ENCODE measurements at regions not wholly inside any gene's neighbourhood (a gene's known extent, or its start where the extent isn't known, plus 50 kb on each side); places are given as distances from the start of the nearest gene placed in this dataset.
"Not testable (repeated sequence)": the region's sequence is repeated elsewhere in the genome, so short reads cannot be mapped to it uniquely, and the experiment has no call there.

GRCh38 chr12:46627686-46628085, 198.1 kb downstream of the SLC38A4 start:
- no peak for DNase-seq (ENCODE audit: low read depth in 2 of 2)

GRCh38 chr12:46619474-46619873, 206.3 kb downstream of the SLC38A4 start:
- DNase-seq (ENCODE audit: low read depth in 2 of 2): not testable (repeated sequence)

GRCh38 chr12:46617737-46618136, 208.1 kb downstream of the SLC38A4 start:
- not testable (repeated sequence) for DNase-seq (ENCODE audit: low read depth in 2 of 2)

- DNase-seq (ENCODE audit: low read depth in 2 of 2): no peak
These were observed 208.6 kb downstream of the SLC38A4 start for GRCh38 chr12:46617167-46617566.

- DNase-seq (ENCODE audit: low read depth in 2 of 2): no peak
These were observed 215.0 kb downstream of the SLC38A4 start for GRCh38 chr12:46610754-46611153.

GRCh38 chr12:46609674-46610073, 216.1 kb downstream of the SLC38A4 start:
- no peak for DNase-seq (ENCODE audit: low read depth in 2 of 2)

GRCh38 chr12:46609273-46609623, 216.5 kb downstream of the SLC38A4 start:
- no peak for DNase-seq (ENCODE audit: low read depth in 2 of 2)

- no peak for DNase-seq (ENCODE audit: low read depth in 2 of 2)
These were observed 217.1 kb downstream of the SLC38A4 start for GRCh38 chr12:46608431-46609272.

GRCh38 chr12:46604684-46605083, 221.1 kb downstream of the SLC38A4 start:
- DNase-seq (ENCODE audit: low read depth in 2 of 2): no peak

- DNase-seq (ENCODE audit: low read depth in 2 of 2): no peak
These were observed 221.9 kb downstream of the SLC38A4 start for GRCh38 chr12:46603776-46604456.

- no peak for DNase-seq (ENCODE audit: low read depth in 2 of 2)
These were observed 223.3 kb downstream of the SLC38A4 start for GRCh38 chr12:46602474-46602873.

GRCh38 chr12:46590991-46591703, 218.6 kb upstream of the SLC38A2 start:
- DNase-seq (ENCODE audit: low read depth in 2 of 2): no peak

GRCh38 chr12:46585854-46586621, 213.5 kb upstream of the SLC38A2 start:
- DNase-seq (ENCODE audit: low read depth in 2 of 2): peak; percentile 4 to 15

GRCh38 chr12:46584098-46584497, 211.5 kb upstream of the SLC38A2 start:
- DNase-seq (ENCODE audit: low read depth in 2 of 2): not testable (repeated sequence)

GRCh38 chr12:46581990-46582389, 209.4 kb upstream of the SLC38A2 start:
- not testable (repeated sequence) for DNase-seq (ENCODE audit: low read depth in 2 of 2)

- DNase-seq (ENCODE audit: low read depth in 2 of 2): no peak
These were observed 207.9 kb upstream of the SLC38A2 start for GRCh38 chr12:46580445-46580844.

GRCh38 chr12:46579474-46579873, 206.9 kb upstream of the SLC38A2 start:
- no peak for DNase-seq (ENCODE audit: low read depth in 2 of 2)

- DNase-seq (ENCODE audit: low read depth in 2 of 2): no peak
These were observed 205.8 kb upstream of the SLC38A2 start for GRCh38 chr12:46578190-46578982.

GRCh38 chr12:46577063-46577776, 204.6 kb upstream of the SLC38A2 start:
- DNase-seq (ENCODE audit: low read depth in 2 of 2): no peak

- no peak for DNase-seq (ENCODE audit: low read depth in 2 of 2)
These were observed 202.3 kb upstream of the SLC38A2 start for GRCh38 chr12:46574847-46575246.

All from stimulated activated CD4-positive, alpha-beta T cell treated with anti-CD3 and anti-CD28 coated beads, Interleukin-15, amount 100 ng/mL, for 48 hours (primary cell).